ENCODE measurements at regions not wholly inside any gene's neighbourhood (a gene's known extent, or its start where the extent isn't known, plus 50 kb on each side); places are given as distances from the start of the nearest gene placed in this dataset.

GRCh38 chr18:42644729-42645131 lies 470.8 kb downstream of the RIT2 start:
- no peak for ATAC-seq
- H3K9me3 Mint-ChIP-seq = peaks cover 9% of the 10 kb centered on the region
- H3K4me3 Mint-ChIP-seq = no peak overlapping the region
- no peaks in the 10 kb centered on the region for H3K4me1 Mint-ChIP-seq (ENCODE audit: low read depth)
- no peak for DNase-seq
- H3K27me3 Mint-ChIP-seq (ENCODE audit: low read depth) = no peaks in the 10 kb centered on the region
- no peaks in the 10 kb centered on the region for H3K36me3 Mint-ChIP-seq (ENCODE audit: insufficient read depth)

GRCh38 chr18:42649331-42650035 lies 466.0 kb downstream of the RIT2 start:
- no peak for DNase-seq
- ATAC-seq = no peak
- Mint-ChIP-seq H3K9me3 (peaks cover 18% of the 10 kb centered on the region), H3K27me3 (ENCODE audit: low read depth) (no peaks in the 10 kb centered on the region), H3K4me1 (ENCODE audit: low read depth) (no peaks in the 10 kb centered on the region), H3K4me3 (no peak overlapping the region), H3K36me3 (ENCODE audit: insufficient read depth) (no peaks in the 10 kb centered on the region)

GRCh38 chr18:42654556-42654955 lies 460.9 kb downstream of the RIT2 start:
- Mint-ChIP-seq H3K9me3 (peaks cover 31% of the 10 kb centered on the region), H3K36me3 (ENCODE audit: insufficient read depth) (no peaks in the 10 kb centered on the region), H3K27me3 (ENCODE audit: low read depth) (no peaks in the 10 kb centered on the region), H3K4me1 (ENCODE audit: low read depth) (no peaks in the 10 kb centered on the region), H3K4me3 (no peak overlapping the region)
- ATAC-seq (no peak), DNase-seq (no peak)

GRCh38 chr18:42657551-42657950 lies 457.9 kb downstream of the RIT2 start:
- no peaks in the 10 kb centered on the region for H3K36me3 Mint-ChIP-seq (ENCODE audit: insufficient read depth)
- ATAC-seq (no peak), DNase-seq (no peak)
- H3K9me3 Mint-ChIP-seq = peaks cover 22% of the 10 kb centered on the region
- H3K4me3 Mint-ChIP-seq = no peak overlapping the region
- H3K27me3 Mint-ChIP-seq (ENCODE audit: low read depth) = no peaks in the 10 kb centered on the region
- no peaks in the 10 kb centered on the region for H3K4me1 Mint-ChIP-seq (ENCODE audit: low read depth)

GRCh38 chr18:42658171-42658570 lies 457.3 kb downstream of the RIT2 start:
- Mint-ChIP-seq H3K36me3 (ENCODE audit: insufficient read depth) (no peaks in the 10 kb centered on the region), H3K27me3 (ENCODE audit: low read depth) (no peaks in the 10 kb centered on the region), H3K4me3 (no peak overlapping the region), H3K4me1 (ENCODE audit: low read depth) (no peaks in the 10 kb centered on the region), H3K9me3 (peaks cover 22% of the 10 kb centered on the region)
- DNase-seq (no peak), ATAC-seq (no peak)

GRCh38 chr18:42659187-42659586 lies 456.3 kb downstream of the RIT2 start:
- no peaks in the 10 kb centered on the region for H3K4me1 Mint-ChIP-seq (ENCODE audit: low read depth)
- DNase-seq = no peak
- ATAC-seq = no peak
- peaks cover 18% of the 10 kb centered on the region for H3K9me3 Mint-ChIP-seq
- H3K4me3 Mint-ChIP-seq = no peak overlapping the region
- H3K27me3 Mint-ChIP-seq (ENCODE audit: low read depth) = no peaks in the 10 kb centered on the region
- no peaks in the 10 kb centered on the region for H3K36me3 Mint-ChIP-seq (ENCODE audit: insufficient read depth)

- H3K4me1 Mint-ChIP-seq (ENCODE audit: low read depth) = no peaks in the 10 kb centered on the region
- ATAC-seq (no peak), DNase-seq (no peak)
- H3K27me3 Mint-ChIP-seq (ENCODE audit: low read depth) = no peaks in the 10 kb centered on the region
- no peaks in the 10 kb centered on the region for H3K36me3 Mint-ChIP-seq (ENCODE audit: insufficient read depth)
- H3K4me3 Mint-ChIP-seq = no peak overlapping the region
- peaks cover 12% of the 10 kb centered on the region for H3K9me3 Mint-ChIP-seq
Observed at GRCh38 chr18:42670860-42671259, 444.6 kb downstream of the RIT2 start.

- H3K4me1 Mint-ChIP-seq (ENCODE audit: low read depth) = no peaks in the 10 kb centered on the region
- H3K27me3 Mint-ChIP-seq (ENCODE audit: low read depth) = no peaks in the 10 kb centered on the region
- H3K9me3 Mint-ChIP-seq = peaks cover 8% of the 10 kb centered on the region
- ATAC-seq (no peak), DNase-seq (no peak)
- H3K36me3 Mint-ChIP-seq (ENCODE audit: insufficient read depth) = no peaks in the 10 kb centered on the region
- H3K4me3 Mint-ChIP-seq = no peak overlapping the region
Observed at GRCh38 chr18:42675810-42676209, 439.7 kb downstream of the RIT2 start.

- DNase-seq = no peak
- peaks cover 28% of the 10 kb centered on the region for H3K9me3 Mint-ChIP-seq
- H3K27me3 Mint-ChIP-seq (ENCODE audit: low read depth) = no peaks in the 10 kb centered on the region
- no peaks in the 10 kb centered on the region for H3K36me3 Mint-ChIP-seq (ENCODE audit: insufficient read depth)
- H3K4me3 Mint-ChIP-seq = no peak overlapping the region
- no peaks in the 10 kb centered on the region for H3K4me1 Mint-ChIP-seq (ENCODE audit: low read depth)
- no peak for ATAC-seq
Observed at GRCh38 chr18:42683094-42683493, 432.4 kb downstream of the RIT2 start.

GRCh38 chr18:42689310-42689709 lies 426.2 kb downstream of the RIT2 start:
- Mint-ChIP-seq H3K4me3 (no peak overlapping the region), H3K36me3 (ENCODE audit: insufficient read depth) (no peaks in the 10 kb centered on the region), H3K9me3 (peaks cover 6% of the 10 kb centered on the region), H3K27me3 (ENCODE audit: low read depth) (no peaks in the 10 kb centered on the region), H3K4me1 (ENCODE audit: low read depth) (no peaks in the 10 kb centered on the region)
- no peak for ATAC-seq
- DNase-seq = no peak

Measured in activated T-cell treated with anti-CD3 and anti-CD28 coated beads, Interleukin-2, amount 50 U/mL, for 4 hours (primary cell).